HepG2 (cell line): ENCODE measurements at regions not wholly inside any gene's neighbourhood (a gene's known extent, or its start where the extent isn't known, plus 50 kb on each side); places are given as distances from the start of the nearest gene placed in this dataset.

ENCODE experiments used
- ATAC-seq: fragments of 200-7000 bp; cut with Tn5 transposase; 3 replicates; pipeline ENCODE4 v1.9.1; 2020; ENCODE audit warnings: mild to moderate bottlenecking, moderate library complexity
- BruUV-seq: library from RNA; stranded (reverse); fragments of 400-500 nt; replicated peaks from 2 replicates; lab custom pipeline; 2021; lab: Mats Ljungman, UMichigan
- CTCF ChIA-PET: fragments of 300-600 bp; formaldehyde crosslinking; extraction: SDS; loops from one replicate; lab custom pipeline; 2021; ENCODE audit warnings: low total read pairs, inconsistent platforms, low intra/inter-chr PET ratio; lab: Yijun Ruan, JAX
- POLR2A ChIA-PET: fragments of 350-600 bp; sonication (Branson Sonifier 250); formaldehyde crosslinking; loops from one replicate; lab custom pipeline; 2020; ENCODE audit warnings: antibody characterized with exemption, inconsistent platforms; lab: Yijun Ruan, JAX
- DNase-seq: peaks from one replicate; pipeline ENCODE4 v3.0.0-alpha.2; 2015; ENCODE audit warnings: low spot score
- FAIRE-seq: peaks from 3 replicates; lab custom pipeline; 2011; peaks lifted over from hg19 to GRCh38; lab: Jason Lieb, UNC
- H2AFZ ChIP-seq: one replicate; pipeline ENCODE4 v1.6.1; 2011; ENCODE audit warnings: low read length, inconsistent platforms
- H3K27ac ChIP-seq: fragments of 300-600 bp; 3 replicates; pipeline ENCODE4 v1.8.0; 2011; ENCODE audit warnings: mixed run types, mild to moderate bottlenecking, mixed read lengths, low read length, inconsistent platforms; ENCODE audit not compliant: insufficient read depth; ENCODE audit errors: extremely low read length
- H3K27me3 ChIP-seq, 2 experiments: fragments of 200-600 bp in 1 of 2; 2 replicates in 1 of 2; 3 replicates in 1 of 2; pipeline versions ENCODE4 v1.6.0 to v1.8.0; 2011; ENCODE audit warnings: low read length in 2 of 2, mild to moderate bottlenecking in 2 of 2, moderate library complexity in 2 of 2, inconsistent platforms in 1 of 2; ENCODE audit not compliant: insufficient read depth in 2 of 2, control insufficient read depth in 1 of 2
- H3K36me3 ChIP-seq, 2 experiments: fragments of 200-600 bp in 1 of 2; replicated peaks in 1 of 2; 2 replicates in 1 of 2; 3 replicates in 1 of 2; pipeline versions ENCODE4 v1.5.1 to v1.8.0; 2011; ENCODE audit warnings: low read length in 2 of 2, inconsistent platforms in 1 of 2; ENCODE audit not compliant: insufficient read depth in 2 of 2, control insufficient read depth in 1 of 2
- H3K4me1 ChIP-seq: 2 replicates; pipeline ENCODE4 v1.5.1; 2012; ENCODE audit warnings: low read length, inconsistent platforms; ENCODE audit not compliant: insufficient read depth
- H3K4me2 ChIP-seq: 2 replicates; pipeline ENCODE4 v1.6.0; 2011; ENCODE audit warnings: low read depth, low read length, inconsistent platforms
- H3K4me3 ChIP-seq, 3 experiments: fragments of 200-600 bp in 1 of 3; sonication (generic), shearing (Covaris generic) in 1 of 3; replicated peaks in 1 of 3; 2 replicates each; pipeline ENCODE4 v1.5.1; 2011 to 2016; ENCODE audit warnings: low read length in 3 of 3, inconsistent platforms in 2 of 3, low read depth in 2 of 3, mild to moderate bottlenecking in 2 of 3, control low read depth in 1 of 3, mixed read lengths in 1 of 3; ENCODE audit not compliant: insufficient read depth in 1 of 3
- H3K79me2 ChIP-seq: one replicate; pipeline ENCODE4 v1.6.1; 2011; ENCODE audit warnings: low read length, inconsistent platforms; ENCODE audit not compliant: insufficient read depth
- H3K9ac ChIP-seq: 2 replicates; pipeline ENCODE4 v1.6.0; 2011; ENCODE audit warnings: mild to moderate bottlenecking, low read depth, low read length, inconsistent platforms; ENCODE audit not compliant: insufficient read depth
- H3K9me3 ChIP-seq: 2 replicates; pipeline ENCODE4 v1.5.1; 2012; ENCODE audit warnings: mild to moderate bottlenecking, low read length
- H4K20me1 ChIP-seq: 2 replicates; pipeline ENCODE4 v1.6.0; 2011; ENCODE audit warnings: inconsistent platforms, mild to moderate bottlenecking, low read length, moderate library complexity; ENCODE audit not compliant: insufficient read depth
- CREB3 ChIP-seq: sonication (generic); formaldehyde crosslinking; IDR thresholded peaks from 2 replicates; pipeline ENCODE4 v1.5.0; 2020; ENCODE audit warnings: missing genetic modification reagents
- FOXO1 ChIP-seq: sonication (generic); formaldehyde crosslinking; IDR thresholded peaks from 2 replicates; pipeline ENCODE4 v1.4.0; 2020; ENCODE audit warnings: missing genetic modification reagents
- IKZF1 ChIP-seq: fragments of 450-650 bp; IDR thresholded peaks from 2 replicates; pipeline ENCODE4 v1.7.1; 2016
- KLF11 ChIP-seq: IDR thresholded peaks from 2 replicates; pipeline ENCODE4 v1.6.1; 2016; ENCODE audit warnings: missing compliant biosample characterization
- NBN ChIP-seq: fragments of 450-650 bp; conservative IDR thresholded peaks from 2 replicates; pipeline ENCODE4 v1.6.1; 2017
- PAXIP1 ChIP-seq: sonication (generic); formaldehyde crosslinking; conservative IDR thresholded peaks from 2 replicates; pipeline ENCODE4 v1.4.0; 2020; ENCODE audit warnings: mild to moderate bottlenecking, missing genetic modification reagents, moderate library complexity
- RXRA ChIP-seq: sonication (generic); formaldehyde crosslinking; IDR thresholded peaks from 2 replicates; pipeline ENCODE4 v1.5.1; 2020; ENCODE audit warnings: missing genetic modification reagents
- TBL1XR1 ChIP-seq: fragments of 150-350 bp; IDR thresholded peaks from 2 replicates; pipeline ENCODE4 v1.6.1; 2014; ENCODE audit warnings: borderline replicate concordance, low read length; ENCODE audit not compliant: partially characterized antibody
- WIZ ChIP-seq: sonication (generic); formaldehyde crosslinking; IDR thresholded peaks from 2 replicates; pipeline ENCODE4 v1.5.1; 2020; ENCODE audit warnings: mild to moderate bottlenecking, missing genetic modification reagents
- ZBTB4 ChIP-seq: sonication (generic); formaldehyde crosslinking; IDR thresholded peaks from 2 replicates; pipeline ENCODE4 v1.4.0; 2020; ENCODE audit warnings: missing genetic modification reagents, mild to moderate bottlenecking, borderline replicate concordance
- ZKSCAN8 ChIP-seq: IDR thresholded peaks from 2 replicates; pipeline ENCODE4 v1.6.1; 2016; ENCODE audit warnings: borderline replicate concordance, missing genetic modification reagents, missing compliant biosample characterization
- ZNF264 ChIP-seq: sonication (generic); formaldehyde crosslinking; IDR thresholded peaks from 2 replicates; pipeline ENCODE4 v1.4.0; 2020; ENCODE audit warnings: missing genetic modification reagents
- ZNF510 ChIP-seq: sonication (generic); formaldehyde crosslinking; IDR thresholded peaks from 2 replicates; pipeline ENCODE4 v1.4.0; 2020; ENCODE audit warnings: low read depth, mild to moderate bottlenecking, missing genetic modification reagents
- WGBS: methylation state at CpG from one replicate; pipeline ENCODE4 v1.1.6; 2017; ENCODE audit warnings: low lambda C conversion rate; 5-methylcytosine and 5-hydroxymethylcytosine counted together
- in situ Hi-C: cut with HindIII; loops from 2 replicates; pipeline ENCODE4 v1.10.0; 2017; ENCODE audit warnings: low pct_unique_long_range_greater_than_20kb; ENCODE audit not compliant: extremely low pct_ligation_motif_present
- intact Hi-C: fragments of 100-400 bp; cut with micrococcal nuclease; formaldehyde crosslinking; loops from one replicate; pipeline ENCODE4 v1.10.0; 2022; ENCODE audit not compliant: unreplicated experiment

GRCh38 chr11:119538753-119539152, 115.8 kb upstream of the THY1 start:
- Histone ChIP-seq H3K27me3 (peaks cover 1 to 15% of the 10 kb centered on the region in 2 experiments; a peak in 3 of 5 replicates), H3K79me2 (no peaks in the 10 kb centered on the region), H3K36me3 (no peaks in the 10 kb centered on the region), H3K9ac (no peak overlapping the region), H3K27ac (no peak overlapping the region), H3K9me3 (no peaks in the 10 kb centered on the region), H3K4me2 (no peak overlapping the region), H3K4me1 (peaks cover 6% of the 10 kb centered on the region; the same call in 1 of the 2 replicates), H2AFZ (no peak overlapping the region), H4K20me1 (no peaks in the 10 kb centered on the region), H3K4me3 (no peak overlapping the region)
- ATAC-seq = no peak
- ChIA-PET CTCF (no interaction called here), POLR2A (no interaction called here)
- DNase-seq = no peak
- in situ Hi-C loops = no loop called here
- FAIRE-seq = no peak
- TF ChIP-seq CREB3 (CRISPR knock-in tag) (no peak), ZKSCAN8 (CRISPR knock-in tag) (no peak), PAXIP1 (CRISPR knock-in tag) (no peak), IKZF1 (no peak), FOXO1 (no peak), RXRA (CRISPR knock-in tag) (no peak), ZNF510 (CRISPR knock-in tag) (no peak), TBL1XR1 (no peak), WIZ (CRISPR knock-in tag) (no peak), KLF11 (no peak), ZBTB4 (CRISPR knock-in tag) (no peak), ZNF264 (no peak), NBN (no peak)
- BruUV-seq = no TSS peak
- intact Hi-C loops = no loop called here
- 13% methylated on average over 2 of the region's 2 CpGs for WGBS
